HL-60 (cell line): ENCODE measurements at regions not wholly inside any gene's neighbourhood (a gene's known extent, or its start where the extent isn't known, plus 50 kb on each side); places are given as distances from the start of the nearest gene placed in this dataset.

Source experiments
- DNase-seq, 2 experiments: peaks; one replicate each; pipeline ENCODE4 v3.0.0-alpha.2; 2010 to 2020; ENCODE audit warnings: low read depth in 1 of 2, low spot score in 1 of 2
- H3K27ac ChIP-seq: fragments of 250-450 bp; sonication (Bioruptor Pico); replicated peaks from 2 replicates; pipeline ENCODE4 v1.5.1; 2020; ENCODE audit warnings: mild to moderate bottlenecking, moderate library complexity
- H3K27me3 ChIP-seq: fragments of 250-450 bp; sonication (Bioruptor Pico); 2 replicates; pipeline ENCODE4 v1.5.1; 2021; ENCODE audit warnings: mild to moderate bottlenecking, moderate library complexity; ENCODE audit not compliant: insufficient read depth, poor library complexity, severe bottlenecking
- H3K4me3 ChIP-seq: replicated peaks from 2 replicates; pipeline ENCODE4 v1.5.1; 2011; ENCODE audit warnings: mild to moderate bottlenecking, control low read depth, low read length; ENCODE audit not compliant: insufficient read depth
- GABPA ChIP-seq: IDR thresholded peaks from 2 replicates; pipeline ENCODE4 v1.6.1; 2012; ENCODE audit warnings: low read depth
- POLR2AphosphoS5 ChIP-seq: IDR thresholded peaks from 2 replicates; pipeline ENCODE4 v1.6.1; 2012; ENCODE audit warnings: low read depth
- SPI1 ChIP-seq: IDR thresholded peaks from 2 replicates; pipeline ENCODE4 v1.6.1; 2012; ENCODE audit warnings: low read depth, mild to moderate bottlenecking, borderline replicate concordance
- TF ChIP-seq, protein P1 (sequence below): IDR thresholded peaks from one replicate; pipeline ENCODE4 v1.5.1; 2011; ENCODE audit warnings: low read length, control low read depth, inconsistent platforms; ENCODE audit not compliant: insufficient read depth
- TF ChIP-seq, protein P2 (sequence below): IDR thresholded peaks from 2 replicates; pipeline ENCODE4 v1.6.1; 2012; ENCODE audit warnings: low read depth; ENCODE audit not compliant: insufficient replicate concordance

DNA sequence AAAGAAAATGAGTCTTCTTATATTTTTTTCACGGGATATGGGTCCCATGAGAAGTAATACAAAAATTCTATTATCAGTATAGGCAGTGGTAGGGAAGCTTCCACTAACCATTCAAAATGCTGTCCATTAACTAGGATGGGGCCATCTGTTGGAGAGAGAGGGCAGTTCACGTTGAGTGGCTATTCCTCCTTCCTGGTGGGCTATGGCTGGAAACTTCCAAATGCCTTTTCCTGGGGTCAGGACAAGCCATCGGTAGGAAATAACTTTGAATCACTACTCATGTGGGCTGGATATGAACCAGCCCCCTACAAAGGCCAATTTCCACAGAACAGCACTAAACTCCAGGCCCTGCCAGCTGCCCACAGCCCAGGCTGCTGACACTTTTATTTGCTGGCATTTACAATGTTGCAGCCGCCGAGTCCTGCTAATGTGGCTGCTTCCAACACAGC lies 156.1 kb upstream of the HNRNPA3 start:
- DNase-seq: no peak
- Histone ChIP-seq H3K4me3 (no peak overlapping the region), H3K27ac (no peak overlapping the region), H3K27me3 (no peaks in the 10 kb centered on the region)
- TF ChIP-seq, protein P1, sequence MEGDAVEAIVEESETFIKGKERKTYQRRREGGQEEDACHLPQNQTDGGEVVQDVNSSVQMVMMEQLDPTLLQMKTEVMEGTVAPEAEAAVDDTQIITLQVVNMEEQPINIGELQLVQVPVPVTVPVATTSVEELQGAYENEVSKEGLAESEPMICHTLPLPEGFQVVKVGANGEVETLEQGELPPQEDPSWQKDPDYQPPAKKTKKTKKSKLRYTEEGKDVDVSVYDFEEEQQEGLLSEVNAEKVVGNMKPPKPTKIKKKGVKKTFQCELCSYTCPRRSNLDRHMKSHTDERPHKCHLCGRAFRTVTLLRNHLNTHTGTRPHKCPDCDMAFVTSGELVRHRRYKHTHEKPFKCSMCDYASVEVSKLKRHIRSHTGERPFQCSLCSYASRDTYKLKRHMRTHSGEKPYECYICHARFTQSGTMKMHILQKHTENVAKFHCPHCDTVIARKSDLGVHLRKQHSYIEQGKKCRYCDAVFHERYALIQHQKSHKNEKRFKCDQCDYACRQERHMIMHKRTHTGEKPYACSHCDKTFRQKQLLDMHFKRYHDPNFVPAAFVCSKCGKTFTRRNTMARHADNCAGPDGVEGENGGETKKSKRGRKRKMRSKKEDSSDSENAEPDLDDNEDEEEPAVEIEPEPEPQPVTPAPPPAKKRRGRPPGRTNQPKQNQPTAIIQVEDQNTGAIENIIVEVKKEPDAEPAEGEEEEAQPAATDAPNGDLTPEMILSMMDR: peak; percentile 1
- no peak for TF ChIP-seq GABPA

DNA sequence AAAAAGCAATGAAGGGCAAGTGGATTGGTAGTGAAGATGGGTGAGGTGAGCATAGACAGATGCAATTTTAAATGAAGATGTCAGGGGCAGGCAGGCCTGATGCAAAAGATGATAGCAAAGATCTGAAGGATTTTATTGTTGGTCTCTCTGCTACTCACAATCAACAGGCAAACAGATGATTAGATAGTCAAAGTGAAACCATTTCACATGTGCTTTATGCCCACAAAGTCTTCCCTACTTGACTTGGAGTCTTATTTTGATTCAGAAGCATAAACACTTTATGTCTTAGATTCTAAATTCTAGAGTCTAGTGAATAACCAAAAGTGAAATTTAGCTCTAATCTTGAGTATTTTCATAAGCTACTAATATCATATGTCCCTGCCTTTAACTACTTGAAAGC lies 153.8 kb upstream of the HNRNPA3 start:
- TF ChIP-seq SPI1 (no peak), GABPA (no peak), POLR2AphosphoS5 (no peak)
- TF ChIP-seq, protein P2, sequence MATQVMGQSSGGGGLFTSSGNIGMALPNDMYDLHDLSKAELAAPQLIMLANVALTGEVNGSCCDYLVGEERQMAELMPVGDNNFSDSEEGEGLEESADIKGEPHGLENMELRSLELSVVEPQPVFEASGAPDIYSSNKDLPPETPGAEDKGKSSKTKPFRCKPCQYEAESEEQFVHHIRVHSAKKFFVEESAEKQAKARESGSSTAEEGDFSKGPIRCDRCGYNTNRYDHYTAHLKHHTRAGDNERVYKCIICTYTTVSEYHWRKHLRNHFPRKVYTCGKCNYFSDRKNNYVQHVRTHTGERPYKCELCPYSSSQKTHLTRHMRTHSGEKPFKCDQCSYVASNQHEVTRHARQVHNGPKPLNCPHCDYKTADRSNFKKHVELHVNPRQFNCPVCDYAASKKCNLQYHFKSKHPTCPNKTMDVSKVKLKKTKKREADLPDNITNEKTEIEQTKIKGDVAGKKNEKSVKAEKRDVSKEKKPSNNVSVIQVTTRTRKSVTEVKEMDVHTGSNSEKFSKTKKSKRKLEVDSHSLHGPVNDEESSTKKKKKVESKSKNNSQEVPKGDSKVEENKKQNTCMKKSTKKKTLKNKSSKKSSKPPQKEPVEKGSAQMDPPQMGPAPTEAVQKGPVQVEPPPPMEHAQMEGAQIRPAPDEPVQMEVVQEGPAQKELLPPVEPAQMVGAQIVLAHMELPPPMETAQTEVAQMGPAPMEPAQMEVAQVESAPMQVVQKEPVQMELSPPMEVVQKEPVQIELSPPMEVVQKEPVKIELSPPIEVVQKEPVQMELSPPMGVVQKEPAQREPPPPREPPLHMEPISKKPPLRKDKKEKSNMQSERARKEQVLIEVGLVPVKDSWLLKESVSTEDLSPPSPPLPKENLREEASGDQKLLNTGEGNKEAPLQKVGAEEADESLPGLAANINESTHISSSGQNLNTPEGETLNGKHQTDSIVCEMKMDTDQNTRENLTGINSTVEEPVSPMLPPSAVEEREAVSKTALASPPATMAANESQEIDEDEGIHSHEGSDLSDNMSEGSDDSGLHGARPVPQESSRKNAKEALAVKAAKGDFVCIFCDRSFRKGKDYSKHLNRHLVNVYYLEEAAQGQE: no peak
- TF ChIP-seq, protein P1: no peak

DNA sequence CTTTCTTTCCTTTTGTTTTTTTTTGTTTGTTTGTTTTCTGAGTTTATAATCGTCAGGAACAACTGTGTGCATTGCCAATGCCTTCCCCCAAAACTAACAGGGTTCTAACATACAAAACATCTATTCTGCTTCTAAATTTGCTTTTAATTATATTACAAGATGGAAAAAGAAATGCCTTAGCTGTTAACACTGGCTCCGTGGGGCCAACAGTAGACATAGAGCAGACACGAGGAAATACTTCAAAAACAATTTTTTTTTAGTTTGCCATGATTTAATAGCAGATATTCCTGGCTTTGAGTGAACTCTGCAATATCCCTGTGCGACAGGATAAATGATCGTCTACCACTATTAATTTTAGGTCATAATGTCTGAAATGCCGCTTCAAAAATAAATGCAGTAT lies 153.3 kb upstream of the HNRNPA3 start:
- Histone ChIP-seq H3K27ac (no peak overlapping the region), H3K27me3 (no peaks in the 10 kb centered on the region), H3K4me3 (no peak overlapping the region)
- DNase-seq: no peak
- TF ChIP-seq POLR2AphosphoS5 (no peak), GABPA (no peak), SPI1 (no peak)
- TF ChIP-seq, protein P1: no peak
- TF ChIP-seq, protein P2: no peak

More for the DNA sequence above, 153.8 kb upstream of the HNRNPA3 start:
- Histone ChIP-seq H3K27me3 (no peaks in the 10 kb centered on the region), H3K27ac (no peak overlapping the region), H3K4me3 (no peak overlapping the region)
- no peak for DNase-seq

DNA sequence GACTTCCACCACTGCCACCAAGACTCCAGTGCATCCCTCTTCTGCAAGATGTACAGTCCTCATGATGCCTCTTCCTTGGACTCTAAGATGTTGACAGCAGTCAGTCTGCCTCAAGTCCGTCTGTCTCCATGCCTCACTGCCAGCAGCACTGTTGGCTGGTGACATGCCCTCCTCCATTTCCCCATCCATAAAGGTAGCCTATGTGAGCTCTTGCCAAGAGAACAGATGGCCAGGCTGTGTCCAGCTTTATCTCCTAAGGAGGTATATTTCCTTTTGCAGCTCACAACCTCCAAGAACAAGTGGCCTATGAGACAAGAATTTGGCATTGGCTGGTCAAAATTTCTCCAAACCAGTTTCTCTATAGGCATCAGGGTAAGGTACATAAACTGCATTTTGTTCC lies 149.3 kb upstream of the HNRNPA3 start:
- no peaks in the 10 kb centered on the region for H3K27me3 ChIP-seq
- no peak overlapping the region for H3K27ac ChIP-seq
- no peak overlapping the region for H3K4me3 ChIP-seq
- no peak for TF ChIP-seq POLR2AphosphoS5
- no peak for TF ChIP-seq SPI1
- no peak for TF ChIP-seq GABPA
- TF ChIP-seq, protein P2: no peak
- TF ChIP-seq, protein P1: no peak
- DNase-seq: no peak
